NCI-H2029 treated with DMSO at 0.1 percent for 48 hours (cell line): ENCODE measurements at regions not wholly inside any gene's neighbourhood (a gene's known extent, or its start where the extent isn't known, plus 50 kb on each side); places are given as distances from the start of the nearest gene placed in this dataset.
"Not testable (repeated sequence)": the region's sequence is repeated elsewhere in the genome, so short reads cannot be mapped to it uniquely, and the experiment has no call there.

Source experiments
- DNase-seq: peaks from one replicate; lab custom pipeline; 2025; lab: John Stamatoyannopoulos, UW

GRCh38 chr5:58016358-58016757 lies 443.5 kb downstream of the PLK2 start:
- DNase-seq = no peak

- DNase-seq = no peak
These were observed 444.7 kb downstream of the PLK2 start for GRCh38 chr5:58015175-58015574.

GRCh38 chr5:58013542-58014258 lies 446.2 kb downstream of the PLK2 start:
- no peak for DNase-seq

- no peak for DNase-seq
These were observed 447.0 kb downstream of the PLK2 start for GRCh38 chr5:58012801-58013315.

GRCh38 chr5:58012102-58012501 lies 447.8 kb downstream of the PLK2 start:
- DNase-seq = no peak

GRCh38 chr5:58011301-58011700 lies 448.6 kb downstream of the PLK2 start:
- DNase-seq = no peak

- DNase-seq = no peak
These were observed 450.1 kb downstream of the PLK2 start for GRCh38 chr5:58009754-58010153.

GRCh38 chr5:58002323-58002722 lies 457.6 kb downstream of the PLK2 start:
- no peak for DNase-seq

GRCh38 chr5:57993866-57994265 lies 466.0 kb downstream of the PLK2 start:
- no peak for DNase-seq

GRCh38 chr5:57989378-57989777 lies 470.5 kb downstream of the PLK2 start:
- DNase-seq = no peak

GRCh38 chr5:57988813-57989212 lies 471.1 kb downstream of the PLK2 start:
- no peak for DNase-seq

- no peak for DNase-seq
These were observed 472.3 kb downstream of the PLK2 start for GRCh38 chr5:57987552-57987951.

- DNase-seq = no peak
These were observed 473.0 kb downstream of the PLK2 start for GRCh38 chr5:57986761-57987341.

- DNase-seq = no peak
These were observed 476.5 kb downstream of the PLK2 start for GRCh38 chr5:57983426-57983825.

- DNase-seq = no peak
These were observed 480.2 kb downstream of the PLK2 start for GRCh38 chr5:57979671-57980070.

GRCh38 chr5:57976506-57976905 lies 483.4 kb downstream of the PLK2 start:
- no peak for DNase-seq

GRCh38 chr5:57972099-57972498 lies 487.8 kb downstream of the PLK2 start:
- not testable (repeated sequence) for DNase-seq

- DNase-seq = no peak
These were observed 478.0 kb upstream of the ACTBL2 start for GRCh38 chr5:57960569-57960968.

GRCh38 chr5:57956636-57957035 lies 474.0 kb upstream of the ACTBL2 start:
- no peak for DNase-seq

GRCh38 chr5:57955511-57955910 lies 472.9 kb upstream of the ACTBL2 start:
- no peak for DNase-seq

GRCh38 chr5:57953792-57954191 lies 471.2 kb upstream of the ACTBL2 start:
- DNase-seq = no peak

- DNase-seq = no peak
These were observed 468.1 kb upstream of the ACTBL2 start for GRCh38 chr5:57950616-57951228.

GRCh38 chr5:57948091-57948490 lies 465.5 kb upstream of the ACTBL2 start:
- no peak for DNase-seq
